Nephron (organoid): ENCODE measurements at regions not wholly inside any gene's neighbourhood (a gene's known extent, or its start where the extent isn't known, plus 50 kb on each side); places are given as distances from the start of the nearest gene placed in this dataset.

Source experiments
- H3K27ac Mint-ChIP-seq, 3 experiments: 2 replicates each; pipeline ENCODE4 v1.8.0; 2020; ENCODE audit warnings: mixed read lengths in 3 of 3, mild to moderate bottlenecking in 2 of 3, moderate library complexity in 1 of 3
- H3K27me3 Mint-ChIP-seq: 2 replicates; pipeline ENCODE4 v1.8.0; 2021; ENCODE audit warnings: low read depth, mild to moderate bottlenecking, moderate library complexity, mixed read lengths
- H3K36me3 Mint-ChIP-seq: 2 replicates; pipeline ENCODE4 v1.8.0; 2020; ENCODE audit warnings: low read depth, mixed read lengths
- H3K4me1 Mint-ChIP-seq: 2 replicates; pipeline ENCODE4 v1.8.0; 2020; ENCODE audit warnings: mixed read lengths
- H3K4me3 Mint-ChIP-seq, 3 experiments: 2 replicates each; pipeline ENCODE4 v1.8.0; 2020; ENCODE audit warnings: mild to moderate bottlenecking in 3 of 3, mixed read lengths in 3 of 3, moderate library complexity in 2 of 3
- H3K9me3 Mint-ChIP-seq: 2 replicates; pipeline ENCODE4 v1.8.0; 2020; ENCODE audit warnings: mixed read lengths
- TF ChIP-seq, protein P1 (sequence below), 3 experiments: fragments of 200-600 bp; sonication (generic); IDR thresholded peaks; one replicate each; pipeline ENCODE4 v1.5.0; 2021; ENCODE audit warnings: antibody characterized with exemption in 3 of 3; ENCODE audit not compliant: unreplicated experiment in 3 of 3

DNA sequence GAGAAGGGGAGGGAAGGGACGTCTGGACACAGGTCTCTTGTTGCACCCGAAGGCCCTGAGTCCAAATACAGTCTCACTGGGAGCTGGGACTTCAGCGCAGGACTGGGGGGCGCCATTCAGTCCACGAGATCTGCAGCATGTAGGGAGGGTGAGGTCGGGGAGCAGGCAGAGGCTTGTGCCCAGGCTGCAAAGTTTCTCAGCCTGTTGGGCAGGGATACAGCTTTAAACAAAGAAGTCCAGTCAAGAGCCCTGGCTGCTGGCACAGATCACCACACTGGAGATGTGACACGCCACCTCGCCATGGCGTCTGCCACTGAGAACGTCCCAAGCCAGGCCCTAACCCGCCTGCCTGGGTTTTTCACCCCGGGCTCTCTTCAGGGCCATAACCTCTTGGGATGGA lies 256.6 kb downstream of the DLL1 start:
- peaks cover 21% of the 10 kb centered on the region for H3K9me3 Mint-ChIP-seq
- TF ChIP-seq, protein P1, sequence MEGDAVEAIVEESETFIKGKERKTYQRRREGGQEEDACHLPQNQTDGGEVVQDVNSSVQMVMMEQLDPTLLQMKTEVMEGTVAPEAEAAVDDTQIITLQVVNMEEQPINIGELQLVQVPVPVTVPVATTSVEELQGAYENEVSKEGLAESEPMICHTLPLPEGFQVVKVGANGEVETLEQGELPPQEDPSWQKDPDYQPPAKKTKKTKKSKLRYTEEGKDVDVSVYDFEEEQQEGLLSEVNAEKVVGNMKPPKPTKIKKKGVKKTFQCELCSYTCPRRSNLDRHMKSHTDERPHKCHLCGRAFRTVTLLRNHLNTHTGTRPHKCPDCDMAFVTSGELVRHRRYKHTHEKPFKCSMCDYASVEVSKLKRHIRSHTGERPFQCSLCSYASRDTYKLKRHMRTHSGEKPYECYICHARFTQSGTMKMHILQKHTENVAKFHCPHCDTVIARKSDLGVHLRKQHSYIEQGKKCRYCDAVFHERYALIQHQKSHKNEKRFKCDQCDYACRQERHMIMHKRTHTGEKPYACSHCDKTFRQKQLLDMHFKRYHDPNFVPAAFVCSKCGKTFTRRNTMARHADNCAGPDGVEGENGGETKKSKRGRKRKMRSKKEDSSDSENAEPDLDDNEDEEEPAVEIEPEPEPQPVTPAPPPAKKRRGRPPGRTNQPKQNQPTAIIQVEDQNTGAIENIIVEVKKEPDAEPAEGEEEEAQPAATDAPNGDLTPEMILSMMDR (IDR thresholded peaks at IDR 0.05; ENCODE audit: unreplicated experiment in 3 of 3), result no peak
- peaks cover 10% of the 10 kb centered on the region for H3K4me1 Mint-ChIP-seq
- no peak overlapping the region for H3K4me3 Mint-ChIP-seq
- H3K36me3 Mint-ChIP-seq, result peaks cover 5% of the 10 kb centered on the region
- no peak overlapping the region for H3K27ac Mint-ChIP-seq
- H3K27me3 Mint-ChIP-seq, result peaks cover 26% of the 10 kb centered on the region

DNA sequence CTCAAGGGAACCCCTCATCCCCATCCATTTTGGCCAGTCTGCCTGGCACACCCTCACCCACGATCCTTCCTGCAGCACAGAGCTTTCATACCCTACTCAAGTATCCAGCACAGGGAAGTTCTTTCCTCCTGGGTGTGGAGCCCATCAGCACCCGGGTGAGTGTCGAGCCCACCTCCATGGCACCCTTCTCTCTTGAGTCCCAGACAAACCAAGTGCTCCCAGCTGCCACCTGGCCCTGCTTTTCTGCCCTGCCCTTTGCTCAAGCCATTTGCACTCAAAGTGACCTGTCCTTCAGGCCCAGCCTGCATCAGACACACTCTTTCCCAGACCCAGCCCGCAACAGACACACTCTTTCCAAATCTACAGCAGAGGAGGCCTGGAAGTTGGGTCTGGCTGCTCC lies 257.2 kb downstream of the DLL1 start:
- H3K27me3 Mint-ChIP-seq, result peaks cover 23% of the 10 kb centered on the region
- peaks cover 9% of the 10 kb centered on the region for H3K4me1 Mint-ChIP-seq
- no peak overlapping the region for H3K4me3 Mint-ChIP-seq
- H3K36me3 Mint-ChIP-seq, result peaks cover 5% of the 10 kb centered on the region
- no peak overlapping the region for H3K27ac Mint-ChIP-seq
- H3K9me3 Mint-ChIP-seq, result peaks cover 21% of the 10 kb centered on the region
- TF ChIP-seq, protein P1 (IDR thresholded peaks at IDR 0.05; ENCODE audit: unreplicated experiment in 3 of 3), result no peak

DNA sequence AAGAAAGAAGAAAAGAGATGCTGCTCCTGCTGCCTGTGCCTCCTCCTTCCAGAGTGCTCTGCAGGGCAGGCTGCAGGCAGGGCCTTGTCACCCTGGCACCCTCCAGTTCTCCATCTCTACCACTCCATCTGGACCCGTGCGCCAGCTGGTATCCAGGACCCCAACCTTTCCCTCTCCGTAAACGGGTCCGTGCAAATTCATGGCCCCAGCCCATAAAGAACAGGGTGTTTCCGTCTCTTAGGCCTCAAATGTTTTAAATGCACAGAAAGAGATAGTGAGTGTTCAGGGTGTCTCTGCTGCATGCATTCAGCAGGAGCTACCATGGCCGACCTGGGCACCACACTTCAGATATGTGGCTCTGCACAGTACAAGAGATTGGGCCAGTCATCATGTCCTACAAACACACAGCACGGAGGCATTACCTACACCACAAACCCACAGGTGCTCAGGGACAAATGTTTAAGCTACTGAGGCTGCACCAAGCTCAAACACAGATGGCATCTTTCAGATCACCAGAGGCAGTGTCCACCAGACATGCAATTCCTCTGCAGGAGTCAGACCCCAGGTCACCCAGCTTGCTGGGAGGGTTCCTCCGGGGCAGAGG lies 258.1 kb downstream of the DLL1 start:
- H3K9me3 Mint-ChIP-seq, result peaks cover 21% of the 10 kb centered on the region
- peaks cover 19% of the 10 kb centered on the region for H3K27me3 Mint-ChIP-seq
- H3K4me3 Mint-ChIP-seq, result no peak overlapping the region
- TF ChIP-seq, protein P1 (IDR thresholded peaks at IDR 0.05; ENCODE audit: unreplicated experiment in 3 of 3), result no peak
- H3K4me1 Mint-ChIP-seq, result peaks cover under 1% of the 10 kb centered on the region
- no peak overlapping the region for H3K27ac Mint-ChIP-seq
- peaks cover 5% of the 10 kb centered on the region for H3K36me3 Mint-ChIP-seq

DNA sequence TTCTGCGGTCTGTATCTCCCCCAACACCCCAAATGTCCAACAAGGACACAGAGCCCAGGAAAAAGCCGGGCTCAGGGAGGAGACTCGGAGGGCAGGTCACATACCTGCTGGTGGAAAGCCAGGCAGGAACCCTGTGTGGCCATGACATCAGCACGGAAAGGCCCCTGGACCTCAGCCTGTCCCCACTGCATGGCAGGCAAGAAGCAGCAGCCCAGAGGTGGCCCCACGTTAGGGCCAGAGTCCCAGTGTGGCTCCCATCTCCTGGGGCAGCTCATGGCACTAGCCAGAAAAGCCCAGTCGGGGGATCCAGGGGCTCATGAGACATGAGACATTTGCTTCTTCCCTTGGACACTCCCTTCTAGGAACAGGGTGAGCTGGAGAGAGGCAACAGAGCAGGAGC lies 258.7 kb downstream of the DLL1 start:
- Mint-ChIP-seq H3K4me1 (peaks cover 5% of the 10 kb centered on the region), H3K27ac (no peak overlapping the region), H3K27me3 (peaks cover 15% of the 10 kb centered on the region), H3K9me3 (peaks cover 18% of the 10 kb centered on the region), H3K36me3 (peaks cover 5% of the 10 kb centered on the region), H3K4me3 (no peak overlapping the region)
- TF ChIP-seq, protein P1 (IDR thresholded peaks at IDR 0.05; ENCODE audit: unreplicated experiment in 3 of 3), result no peak

DNA sequence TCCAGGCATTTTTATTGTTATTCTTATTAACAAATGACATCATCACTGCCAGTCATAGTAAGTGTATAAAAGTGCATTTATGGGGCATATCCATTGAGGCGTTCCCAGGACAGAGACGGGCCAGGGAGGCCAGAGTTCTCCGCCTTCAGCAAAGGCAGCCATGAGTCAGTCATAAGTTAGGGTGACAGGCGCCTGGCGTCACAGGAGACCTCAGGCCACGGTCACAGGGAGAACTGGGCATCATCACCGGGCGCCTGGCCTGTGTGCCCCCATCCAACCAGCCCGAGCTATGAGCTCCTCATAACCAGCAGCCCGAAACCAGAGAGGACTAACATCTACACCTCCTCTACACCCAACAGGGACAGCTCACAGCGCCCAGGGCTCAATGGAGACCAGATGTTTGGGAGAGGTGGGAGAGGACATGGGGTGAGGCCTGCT lies 259.2 kb downstream of the DLL1 start:
- TF ChIP-seq, protein P1 (IDR thresholded peaks at IDR 0.05; ENCODE audit: unreplicated experiment in 3 of 3), result no peak
- Mint-ChIP-seq H3K9me3 (peaks cover 17% of the 10 kb centered on the region), H3K36me3 (peaks cover 4% of the 10 kb centered on the region), H3K27ac (no peak overlapping the region), H3K4me1 (peaks cover 10% of the 10 kb centered on the region), H3K27me3 (peaks cover 15% of the 10 kb centered on the region), H3K4me3 (no peak overlapping the region)

DNA sequence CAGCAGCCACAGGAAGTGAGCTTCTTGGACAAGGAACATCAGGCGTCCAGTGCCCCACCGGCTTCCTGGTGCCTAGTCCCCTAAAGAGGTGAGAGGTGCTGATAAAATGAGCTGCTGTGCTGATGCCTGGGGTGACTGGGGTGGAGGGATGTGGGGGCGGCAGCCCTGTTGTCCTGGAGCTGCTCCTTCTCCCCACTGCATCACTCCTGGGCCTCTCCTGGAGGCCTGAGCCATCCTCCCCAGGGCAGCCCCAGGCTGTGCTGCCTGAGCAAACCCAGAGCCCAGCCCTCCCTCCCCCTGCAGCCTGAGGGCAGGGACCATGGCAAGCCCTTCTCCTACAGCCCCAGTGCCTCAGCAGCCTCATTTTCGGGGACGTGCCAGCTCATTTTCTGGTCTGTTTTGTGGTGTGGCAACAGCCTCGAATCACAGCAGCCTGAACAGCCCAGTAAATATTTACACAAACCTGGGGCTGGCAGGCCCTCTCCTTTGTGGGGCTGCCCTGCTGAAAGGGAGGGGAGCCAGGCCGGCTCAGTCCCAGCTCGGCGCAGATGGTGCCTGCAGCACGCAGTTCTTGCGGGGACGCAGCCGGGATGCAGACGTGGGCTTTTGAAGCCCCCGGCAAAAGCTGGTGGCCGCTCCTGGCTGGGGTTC lies 259.9 kb downstream of the DLL1 start:
- Mint-ChIP-seq H3K4me3 (no peak overlapping the region), H3K9me3 (peaks cover 13% of the 10 kb centered on the region), H3K4me1 (peaks cover 11% of the 10 kb centered on the region), H3K27me3 (peaks cover 15% of the 10 kb centered on the region), H3K27ac (no peak overlapping the region), H3K36me3 (no peaks in the 10 kb centered on the region)
- TF ChIP-seq, protein P1 (IDR thresholded peaks at IDR 0.05; ENCODE audit: unreplicated experiment in 3 of 3), result no peak
